ENCODE measurements at regions not wholly inside any gene's neighbourhood (a gene's known extent, or its start where the extent isn't known, plus 50 kb on each side); places are given as distances from the start of the nearest gene placed in this dataset.
A peak's percentile ranks its signal among the peaks of the same experiment; 100 is the strongest.
"Not testable (repeated sequence)": the region's sequence is repeated elsewhere in the genome, so short reads cannot be mapped to it uniquely, and the experiment has no call there.

DNA sequence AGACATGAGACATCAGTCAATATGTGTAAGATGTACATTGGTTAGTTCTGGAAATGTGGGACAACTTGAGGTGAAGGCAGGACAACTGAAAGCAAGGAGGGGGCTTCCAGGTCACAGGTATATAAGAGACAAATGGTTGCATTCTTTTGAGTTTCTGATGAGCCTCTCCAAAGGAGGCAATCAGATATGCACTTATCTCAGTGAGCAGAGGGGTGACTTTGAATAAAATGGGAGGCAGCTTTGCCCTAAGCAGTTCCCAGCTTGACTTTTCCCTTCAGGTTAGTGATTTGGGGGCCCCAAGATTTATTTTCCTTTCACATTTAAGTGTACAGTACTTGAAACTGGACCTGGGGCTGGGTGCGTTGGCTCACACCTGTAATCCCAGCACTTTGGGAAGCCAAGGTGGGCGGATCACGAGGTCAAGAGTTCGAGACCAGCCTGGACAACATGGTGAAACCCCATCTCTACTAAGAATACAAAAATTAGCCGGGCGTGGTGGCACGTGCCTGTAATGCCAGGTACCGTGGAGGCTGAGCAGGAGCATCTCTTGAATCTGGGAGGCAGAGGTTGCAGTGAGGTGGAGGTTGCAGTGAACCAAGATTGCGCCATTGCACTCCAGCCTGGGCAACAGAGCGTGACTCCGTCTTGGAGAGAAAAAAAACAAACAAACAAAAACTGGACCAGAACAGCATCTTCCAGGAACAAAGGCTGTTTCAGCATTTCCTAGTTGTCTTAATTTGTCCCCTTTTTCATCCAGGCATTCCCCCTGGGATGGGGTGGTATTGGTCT lies 130.9 kb upstream of the ZNF746 start:
- not testable (repeated sequence) for DNase-seq

DNA sequence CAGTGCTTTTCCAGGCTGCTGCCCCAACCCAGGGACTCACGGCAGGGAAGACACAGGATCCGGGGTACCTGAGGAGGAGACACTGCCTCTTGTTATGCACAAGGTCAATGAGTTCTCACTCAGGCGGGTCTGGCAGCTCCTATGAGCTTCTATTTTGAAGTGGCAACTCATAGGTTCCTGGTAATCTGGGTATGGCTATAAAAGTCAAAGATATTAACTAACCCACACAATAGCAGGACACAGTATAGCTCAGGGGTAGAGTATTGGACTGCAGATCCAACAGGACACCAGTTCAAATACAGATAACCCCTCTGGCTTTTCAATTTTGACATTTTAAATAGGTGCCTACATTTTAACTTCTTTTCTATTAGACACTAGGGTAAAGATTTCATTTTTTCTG lies 130.3 kb upstream of the ZNF746 start:
- no peak for DNase-seq

DNA sequence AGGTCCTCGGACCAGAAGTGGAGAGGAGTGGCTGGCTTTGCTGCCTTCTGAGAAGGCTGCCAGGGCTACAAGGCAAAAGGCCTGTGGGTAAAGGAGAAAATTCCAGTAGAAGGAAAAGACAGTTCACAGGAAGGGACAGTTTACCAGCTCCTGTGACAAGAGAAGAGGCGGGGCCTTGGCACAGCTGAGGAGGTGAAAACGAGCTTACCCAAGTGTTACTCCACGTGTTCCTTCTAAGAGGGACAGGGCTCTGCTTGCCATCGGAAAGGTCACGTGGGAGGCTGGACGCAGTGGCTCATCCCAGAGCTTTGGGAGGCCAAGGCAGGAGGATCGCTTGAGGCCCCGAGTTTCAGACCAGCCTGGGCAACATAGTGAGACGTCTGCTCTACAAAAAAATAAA lies 129.4 kb upstream of the ZNF746 start:
- DNase-seq = no peak

DNA sequence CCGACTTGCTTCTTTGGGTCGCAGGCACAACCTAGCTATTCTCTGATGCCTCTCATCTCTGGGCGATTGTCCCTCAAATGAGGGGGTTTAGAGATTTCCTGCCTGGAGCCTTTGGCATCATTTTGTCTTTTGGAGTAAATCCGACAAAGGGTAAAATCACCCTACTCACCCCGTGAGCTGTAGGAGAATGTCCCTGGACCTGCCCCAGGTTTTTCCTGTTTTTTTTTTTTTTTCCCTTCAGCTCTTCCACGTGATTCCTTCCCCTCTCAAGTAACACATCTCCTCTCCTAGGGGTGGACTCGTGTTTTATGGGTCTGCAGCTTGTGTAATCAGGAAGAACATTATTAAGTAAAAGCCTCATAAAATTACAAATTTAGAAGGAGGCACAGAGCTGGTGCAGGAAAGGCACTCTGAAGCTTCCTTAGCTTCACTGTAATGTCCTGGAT lies 128.4 kb upstream of the ZNF746 start:
- DNase-seq = no peak

DNA sequence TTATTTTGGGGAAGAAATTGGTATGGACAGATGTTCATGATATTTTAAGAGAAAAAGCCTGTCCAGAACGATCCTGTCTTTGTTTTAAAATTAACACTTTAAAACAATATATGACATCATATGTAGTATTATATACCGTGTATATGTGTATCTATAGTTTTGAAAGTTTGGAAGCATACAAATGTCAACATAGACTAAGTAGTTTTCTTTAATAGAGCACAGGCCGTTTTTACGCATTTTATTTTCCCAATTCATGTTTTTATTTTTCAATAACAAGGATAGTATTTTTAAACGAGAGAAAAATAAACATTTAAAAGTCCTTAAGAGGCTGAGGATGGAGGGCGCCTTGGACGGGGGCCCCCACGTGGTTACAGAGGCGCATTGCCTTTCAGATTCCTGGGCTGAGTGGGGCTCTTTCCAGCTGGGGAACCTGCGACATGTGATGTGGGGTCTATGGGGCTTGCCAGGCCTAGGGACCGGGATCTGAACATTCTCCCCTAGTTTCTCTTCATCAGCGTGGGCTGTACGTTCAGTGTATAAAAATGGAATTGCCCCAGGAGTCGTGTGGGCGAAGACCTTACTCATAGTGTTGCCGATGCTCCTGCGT lies 127.8 kb upstream of the ZNF746 start:
- peak; percentile 5 for DNase-seq

DNA sequence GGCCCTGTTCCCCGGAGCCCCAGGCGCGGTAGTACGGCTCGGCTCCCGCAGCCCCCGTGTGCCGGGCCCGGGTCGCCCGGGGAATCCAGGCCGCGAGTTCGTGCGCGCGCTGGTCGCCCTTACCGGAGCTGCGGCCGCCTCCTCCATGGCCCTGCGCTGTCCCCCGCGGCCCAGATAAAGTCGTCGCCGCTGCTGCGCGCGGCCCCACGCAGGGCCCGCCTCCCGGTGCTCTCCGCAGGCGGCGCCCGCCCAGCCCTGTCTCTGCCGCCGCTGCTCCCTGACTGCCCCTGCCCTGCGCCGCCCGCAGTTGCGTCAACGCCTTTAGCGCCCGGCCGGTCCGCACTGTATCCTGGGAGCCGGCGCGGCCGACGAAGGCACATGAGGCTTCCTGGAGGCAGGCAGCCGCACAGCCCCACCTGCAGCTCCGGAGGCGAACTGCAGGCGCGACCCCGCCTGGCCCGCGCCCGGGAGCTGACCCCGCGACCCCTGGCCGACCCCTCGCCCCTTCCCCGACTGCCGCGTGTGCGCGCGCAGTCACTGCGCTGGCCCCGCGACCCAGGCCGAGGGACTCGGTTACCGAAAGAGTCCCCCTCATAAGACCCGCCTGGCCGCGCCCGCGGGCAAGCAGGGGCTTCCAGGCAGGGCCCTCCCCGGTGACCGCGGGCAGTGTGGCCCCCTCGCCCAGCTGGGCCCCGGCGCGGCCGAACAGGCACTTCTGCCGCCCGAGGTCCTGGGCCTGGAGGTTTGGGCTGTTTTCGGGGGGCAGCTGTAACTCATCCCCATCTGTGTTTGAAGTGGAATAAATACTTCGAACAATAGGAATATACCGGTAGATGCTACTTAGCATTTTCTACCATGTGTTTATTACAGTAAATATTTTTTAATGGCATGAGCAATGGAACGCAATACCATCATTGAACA lies 127.1 kb upstream of the ZNF746 start:
- no peak for DNase-seq

DNA sequence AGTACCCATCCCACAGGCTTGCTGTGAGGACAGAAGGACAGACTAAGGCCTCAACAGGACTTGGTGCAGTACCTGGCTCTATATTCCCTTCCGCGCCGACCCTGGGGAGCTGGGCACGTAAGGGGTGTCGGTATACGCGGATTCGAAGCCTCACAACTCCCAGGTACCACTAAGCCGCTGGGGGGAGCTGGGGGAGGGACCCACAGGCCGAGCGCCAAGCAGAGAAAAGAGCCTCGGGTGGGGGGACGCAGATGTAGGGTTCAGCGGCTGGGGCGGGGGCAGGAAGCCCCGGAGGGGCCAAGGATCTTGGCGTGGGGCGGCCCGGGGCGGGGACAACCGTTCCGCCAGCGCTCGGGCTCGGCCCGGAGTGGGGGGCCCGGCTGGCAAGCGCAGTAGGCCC lies 126.4 kb upstream of the ZNF746 start:
- no peak for DNase-seq

DNA sequence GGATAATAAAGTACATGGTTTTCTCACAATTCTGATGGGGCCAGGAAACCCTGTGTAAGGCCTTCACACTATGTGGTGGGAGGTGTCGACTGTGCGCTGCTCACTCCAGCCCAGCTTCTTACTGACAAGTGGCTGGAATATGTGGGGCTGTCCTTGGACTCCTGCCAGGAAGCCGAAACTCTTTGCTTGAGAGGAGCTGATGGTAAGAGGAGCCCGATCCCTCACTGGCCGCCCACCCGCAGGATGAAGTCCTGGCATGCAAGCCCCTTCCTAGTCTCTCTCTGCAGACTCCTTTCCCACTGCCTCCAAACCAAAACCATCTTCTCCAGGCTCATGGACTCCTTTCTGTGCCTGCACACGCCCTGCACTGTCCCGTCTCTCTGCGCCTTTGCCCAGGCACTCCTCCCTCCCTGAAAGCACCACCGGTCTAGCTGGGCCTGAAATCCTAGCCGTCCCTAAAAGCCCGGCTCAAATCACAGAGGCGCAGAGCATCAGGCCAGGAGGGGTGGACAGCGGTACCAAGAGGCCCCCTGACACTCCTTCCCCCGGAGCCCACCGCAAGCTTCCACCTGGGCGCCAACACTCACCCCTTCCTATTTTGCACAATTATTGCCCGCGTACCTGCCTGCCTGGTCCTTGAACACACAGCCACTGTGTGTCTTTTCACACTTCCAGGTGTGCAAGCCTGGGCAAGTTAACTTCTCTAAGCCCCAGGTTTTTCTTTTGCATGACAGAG lies 125.8 kb upstream of the ZNF746 start:
- DNase-seq = not testable (repeated sequence)

DNA sequence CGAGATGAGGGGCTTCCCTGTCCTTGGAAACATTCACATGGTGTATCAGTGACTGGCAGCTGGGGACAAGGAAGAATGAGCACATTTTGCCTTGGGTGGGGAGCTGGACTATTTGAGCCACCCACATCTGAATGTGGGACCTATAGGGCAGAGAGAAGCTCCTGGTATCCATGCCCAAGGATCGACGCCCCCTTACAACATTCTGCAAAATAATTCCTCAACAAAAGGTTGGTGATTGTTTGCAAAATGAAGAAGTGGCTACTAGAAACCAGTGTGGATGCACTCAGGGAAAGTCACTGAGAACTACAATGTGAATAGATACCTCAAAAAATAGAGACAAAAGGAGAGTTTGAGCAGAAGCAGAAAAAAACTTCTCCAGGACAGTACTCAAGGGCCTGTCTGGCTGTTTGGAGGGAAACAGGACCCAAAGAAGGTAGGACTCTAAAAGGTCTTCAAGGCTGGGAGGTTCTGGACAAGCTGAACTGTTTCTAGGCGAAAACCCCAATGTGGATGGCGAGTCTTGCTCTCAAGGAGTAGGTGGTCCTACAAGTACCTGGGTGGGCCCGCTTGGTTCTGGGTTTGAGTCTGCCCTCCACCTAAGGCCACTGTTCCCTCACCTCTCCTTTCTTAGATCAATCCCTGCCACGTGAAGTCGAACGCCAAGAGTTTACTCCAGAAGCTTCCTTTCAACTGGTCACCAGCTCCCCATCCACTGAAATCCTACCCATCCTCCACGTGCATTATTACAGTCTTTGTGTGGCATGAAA lies 125.0 kb upstream of the ZNF746 start:
- DNase-seq = no peak

DNA sequence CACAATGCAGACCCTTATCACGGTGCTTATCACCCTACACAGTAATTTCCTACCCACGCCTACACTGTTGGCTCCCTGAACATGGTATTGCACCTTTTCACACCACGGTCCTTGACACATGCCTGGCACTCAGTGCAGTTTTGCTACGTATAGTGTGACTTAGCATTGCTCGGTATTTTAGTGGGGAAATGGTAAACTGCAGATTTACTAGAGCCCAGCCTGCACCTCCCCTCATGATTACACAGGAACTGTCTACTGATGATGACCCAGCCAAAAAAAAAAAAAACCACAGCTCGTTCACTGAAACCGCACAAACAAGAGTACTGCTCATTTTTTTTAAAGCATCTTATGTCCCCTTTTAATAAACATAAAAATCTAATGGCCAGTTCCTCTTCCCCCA lies 124.2 kb upstream of the ZNF746 start:
- DNase-seq = no peak

DNA sequence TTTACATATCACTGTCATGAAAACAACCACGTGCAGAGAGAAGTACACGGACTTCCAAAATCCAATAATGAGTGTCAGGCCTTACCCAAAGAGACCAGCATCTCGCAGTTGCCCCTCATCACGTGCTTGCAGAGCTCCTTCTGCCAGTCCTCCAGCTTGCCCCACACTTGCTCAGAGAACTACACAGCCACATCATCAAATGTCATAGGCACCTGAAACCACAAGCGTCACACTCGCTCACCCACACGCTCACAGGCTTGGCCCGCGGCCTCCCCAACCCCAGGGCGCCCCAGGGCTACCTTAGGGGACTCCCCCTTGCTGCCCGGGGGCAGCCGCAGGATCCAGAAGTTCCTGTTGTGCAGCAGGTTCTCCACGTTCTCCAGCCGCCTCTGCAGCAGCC lies 123.4 kb upstream of the ZNF746 start:
- no peak for DNase-seq

DNA sequence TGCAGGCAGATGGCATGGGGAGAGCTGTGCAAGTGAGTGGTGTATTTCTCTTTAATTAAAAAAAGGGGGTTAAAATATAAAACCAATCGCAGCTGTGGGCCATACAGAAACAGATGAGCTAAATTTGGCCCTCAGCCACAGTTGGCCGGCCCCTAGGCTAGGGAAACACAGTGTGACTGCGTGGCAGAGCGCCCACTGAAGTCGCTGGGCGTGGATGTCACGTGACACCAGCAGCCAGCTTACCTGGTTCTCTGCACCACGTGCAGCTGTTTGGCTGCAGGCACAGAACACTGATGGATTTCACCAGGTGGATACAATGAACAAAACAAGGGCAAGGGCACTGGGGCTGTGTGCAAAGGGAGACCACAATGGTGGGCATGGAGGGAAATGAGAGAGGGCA lies 119.3 kb upstream of the ZNF746 start:
- no peak for DNase-seq

DNA sequence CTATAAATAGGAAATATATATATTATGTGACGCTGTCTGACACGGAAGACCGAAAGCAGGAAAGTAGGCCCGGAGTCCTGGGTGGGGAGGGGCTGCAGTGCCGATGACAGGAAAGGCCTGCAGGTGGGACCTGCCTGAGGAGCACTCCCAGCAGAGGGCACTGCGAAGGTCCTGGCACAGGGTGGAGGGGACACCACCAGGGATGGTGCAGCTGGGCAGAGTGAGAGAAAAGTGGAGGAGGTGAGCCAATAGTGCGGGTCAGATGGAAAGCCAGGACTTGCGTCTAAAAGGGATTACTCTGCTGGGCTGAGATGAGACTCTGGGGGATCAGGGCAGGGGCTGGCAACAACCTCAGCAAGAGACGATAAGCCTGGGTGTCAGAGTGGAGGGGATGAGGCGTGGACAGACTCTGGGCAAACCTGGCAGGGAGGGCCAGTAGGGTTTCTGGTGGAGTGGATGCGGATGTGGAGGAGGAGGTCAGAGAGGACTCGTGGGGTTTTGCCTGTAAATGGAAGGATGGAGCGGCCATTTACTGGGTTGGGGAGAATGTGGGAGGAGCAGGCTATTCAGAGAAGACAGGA lies 118.2 kb upstream of the ZNF746 start:
- DNase-seq = no peak

DNA sequence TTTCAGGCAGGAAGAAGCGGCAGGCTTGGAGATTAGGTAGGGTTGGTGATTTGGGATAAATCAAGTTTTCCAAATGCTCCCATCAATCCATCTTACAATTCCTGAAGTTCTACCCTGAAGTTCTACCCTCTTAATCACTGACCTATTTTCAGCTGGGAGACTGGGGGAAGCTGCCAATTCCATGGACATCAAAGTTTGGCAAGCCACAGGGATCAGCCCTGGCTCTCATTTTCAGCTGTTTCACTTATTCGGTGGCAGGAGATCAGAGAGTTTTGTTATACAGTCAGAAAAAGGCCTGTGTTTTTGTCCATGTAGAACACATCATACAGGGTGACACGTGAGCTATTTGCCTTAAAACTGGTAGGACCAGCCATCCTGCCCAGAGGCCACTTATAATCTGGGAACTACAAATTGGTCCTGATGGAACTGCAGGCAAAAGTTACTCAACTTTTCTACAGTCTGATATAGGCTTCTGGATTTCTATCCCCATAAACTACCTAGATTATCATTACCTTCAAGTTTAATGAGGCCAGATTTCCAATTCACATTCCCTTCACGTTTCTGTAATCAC lies 112.9 kb upstream of the ZNF746 start:
- no peak for DNase-seq

DNA sequence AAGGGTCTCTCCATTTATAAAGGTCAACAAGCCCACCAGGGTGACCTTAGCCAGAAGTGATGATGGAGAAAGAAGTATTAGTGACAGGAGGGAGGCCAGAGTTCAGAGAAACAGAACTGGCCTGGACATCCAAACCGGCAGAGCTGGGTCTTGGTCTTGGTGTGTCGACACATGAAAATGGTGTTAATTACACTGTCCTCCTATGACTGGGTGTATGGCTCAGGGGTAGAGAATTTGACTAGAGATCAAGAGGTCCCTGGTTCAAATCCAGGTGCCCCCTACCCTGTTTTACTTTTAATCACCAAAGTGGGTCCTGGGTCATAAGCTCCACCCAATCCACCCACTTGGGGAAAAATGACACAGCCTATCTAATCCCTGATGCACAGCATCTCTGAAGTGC lies 110.6 kb upstream of the ZNF746 start:
- no peak for DNase-seq

DNA sequence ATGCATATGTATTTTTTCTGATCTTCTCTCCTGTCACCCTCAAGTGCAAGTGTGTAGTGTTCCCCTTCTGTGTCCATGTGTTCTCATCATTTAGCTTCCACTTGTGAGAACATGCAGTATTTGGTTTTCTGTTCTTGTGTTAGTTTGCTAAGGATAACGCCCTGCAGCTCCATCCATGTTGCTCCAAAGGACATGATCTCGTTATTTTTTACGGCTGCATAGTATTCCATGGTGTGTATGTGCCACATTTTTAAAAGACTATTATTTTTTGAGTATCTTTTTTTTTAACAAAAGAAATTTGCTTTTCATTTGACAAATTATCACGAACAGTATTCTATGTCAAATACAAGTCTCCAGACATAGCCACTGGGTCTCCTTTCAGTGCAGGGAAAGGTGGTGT lies 110.1 kb upstream of the ZNF746 start:
- no peak for DNase-seq

DNA sequence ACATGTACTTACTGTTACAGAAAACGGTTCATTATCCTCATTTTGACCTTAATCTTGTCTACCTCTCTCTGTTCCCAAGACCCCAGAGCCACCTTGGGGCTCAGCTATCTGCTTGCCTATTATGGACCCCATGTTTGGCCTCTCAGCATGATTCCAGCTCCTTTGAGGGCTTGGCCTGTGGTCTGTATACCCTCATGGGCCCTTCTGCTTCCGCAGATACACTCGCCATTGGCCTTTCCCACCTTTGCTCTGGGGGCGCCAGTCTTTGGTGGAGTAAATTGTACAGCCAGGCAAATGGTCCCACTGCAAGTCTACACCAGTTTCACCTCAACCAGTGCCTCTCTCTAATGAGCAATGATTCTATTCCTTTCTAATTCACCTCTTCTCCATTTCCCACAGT lies 109.2 kb upstream of the ZNF746 start:
- DNase-seq = no peak

DNA sequence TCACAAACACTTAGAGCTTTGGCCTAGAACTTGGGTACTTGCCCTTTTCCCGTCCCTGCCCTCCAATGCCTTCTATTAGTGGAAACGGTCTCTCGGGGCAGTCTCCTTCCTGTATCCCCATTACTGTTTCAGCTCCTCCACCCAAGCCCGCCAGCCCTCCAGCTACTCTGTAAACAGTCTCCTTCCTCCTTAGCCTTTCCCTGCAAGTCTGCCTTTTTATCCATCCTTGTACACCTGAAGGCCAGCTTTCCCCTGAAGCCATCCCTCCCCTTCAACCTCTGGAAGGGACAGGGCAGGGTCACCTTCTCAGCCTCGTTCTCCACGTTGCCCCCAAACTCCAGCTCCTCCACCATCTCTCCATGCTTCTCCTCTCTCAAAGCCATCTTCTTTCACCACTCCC lies 108.1 kb upstream of the ZNF746 start:
- DNase-seq = no peak

DNA sequence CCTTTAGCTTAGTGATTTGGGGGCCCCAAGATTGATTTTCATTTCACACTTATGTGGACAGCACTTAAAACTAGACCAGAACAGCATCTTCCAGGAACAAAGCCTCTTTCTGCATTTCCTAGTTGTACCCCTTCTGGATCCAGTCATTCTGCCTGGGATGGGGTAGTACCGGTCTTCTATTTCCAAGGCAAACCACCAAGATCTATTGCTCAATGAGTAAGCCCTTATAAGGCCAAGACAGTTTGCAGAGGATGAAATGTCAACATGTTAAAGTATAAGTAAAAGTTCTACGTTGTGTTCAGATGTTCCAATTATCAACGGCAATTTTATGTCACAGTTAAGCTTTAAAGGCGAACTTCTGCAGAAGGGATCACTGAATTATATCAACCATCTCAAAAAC lies 106.9 kb upstream of the ZNF746 start:
- no peak for DNase-seq

DNA sequence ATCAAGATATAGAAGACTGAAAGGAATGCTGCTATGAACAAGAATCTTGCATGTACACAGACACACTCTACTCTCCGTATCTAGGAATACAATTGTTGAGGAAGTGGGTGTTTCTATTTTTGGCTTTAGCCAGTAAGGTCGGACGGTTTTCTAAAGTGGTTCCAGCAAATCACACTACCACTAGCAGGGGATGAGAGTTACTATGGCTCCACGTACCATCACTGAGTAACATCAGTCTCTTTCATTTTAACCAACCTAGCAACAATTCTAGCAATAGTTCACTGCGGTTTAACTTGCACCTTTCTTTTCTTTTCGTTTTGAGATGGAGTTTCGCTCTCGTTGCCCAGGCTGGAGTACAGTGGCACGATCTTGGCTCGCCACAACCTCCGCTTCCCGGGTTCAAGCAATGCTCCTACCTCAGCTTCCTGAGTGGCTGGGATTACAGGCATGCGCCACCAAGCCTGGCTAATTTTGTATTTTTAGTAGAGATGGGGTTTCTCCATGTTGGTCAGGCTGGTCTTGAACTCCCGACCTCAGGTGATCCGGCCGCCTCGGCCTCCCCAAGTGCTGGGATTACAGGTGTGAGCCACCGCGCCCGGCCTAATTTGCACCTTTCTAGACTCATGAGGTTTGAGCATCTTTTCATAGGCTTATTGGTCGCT lies 103.2 kb upstream of the ZNF746 start:
- not testable (repeated sequence) for DNase-seq
